ENCODE measurements at regions not wholly inside any gene's neighbourhood (a gene's known extent, or its start where the extent isn't known, plus 50 kb on each side); places are given as distances from the start of the nearest gene placed in this dataset.
A peak's percentile ranks its signal among the peaks of the same experiment; 100 is the strongest.

DNA sequence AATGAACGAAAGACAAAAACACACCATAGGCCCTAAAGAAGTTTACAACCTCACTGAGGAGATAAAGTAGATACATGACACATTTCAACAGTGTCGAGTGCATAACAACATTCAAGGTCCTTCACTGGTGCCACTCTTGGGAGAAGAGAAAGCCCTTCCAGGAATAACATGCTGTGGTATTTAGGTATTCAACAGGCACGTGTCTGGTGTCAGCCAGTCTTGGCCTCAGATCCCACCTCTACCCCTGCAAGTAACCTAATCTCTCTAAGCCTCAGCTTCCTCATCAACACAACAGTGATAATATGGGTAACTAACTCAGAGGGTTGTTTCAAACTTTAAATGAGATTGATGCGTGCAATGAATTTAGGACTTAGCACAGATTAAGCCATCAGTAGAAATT, 235.0 kb upstream of the ZC3H12C start:
- no peak for DNase-seq

DNA sequence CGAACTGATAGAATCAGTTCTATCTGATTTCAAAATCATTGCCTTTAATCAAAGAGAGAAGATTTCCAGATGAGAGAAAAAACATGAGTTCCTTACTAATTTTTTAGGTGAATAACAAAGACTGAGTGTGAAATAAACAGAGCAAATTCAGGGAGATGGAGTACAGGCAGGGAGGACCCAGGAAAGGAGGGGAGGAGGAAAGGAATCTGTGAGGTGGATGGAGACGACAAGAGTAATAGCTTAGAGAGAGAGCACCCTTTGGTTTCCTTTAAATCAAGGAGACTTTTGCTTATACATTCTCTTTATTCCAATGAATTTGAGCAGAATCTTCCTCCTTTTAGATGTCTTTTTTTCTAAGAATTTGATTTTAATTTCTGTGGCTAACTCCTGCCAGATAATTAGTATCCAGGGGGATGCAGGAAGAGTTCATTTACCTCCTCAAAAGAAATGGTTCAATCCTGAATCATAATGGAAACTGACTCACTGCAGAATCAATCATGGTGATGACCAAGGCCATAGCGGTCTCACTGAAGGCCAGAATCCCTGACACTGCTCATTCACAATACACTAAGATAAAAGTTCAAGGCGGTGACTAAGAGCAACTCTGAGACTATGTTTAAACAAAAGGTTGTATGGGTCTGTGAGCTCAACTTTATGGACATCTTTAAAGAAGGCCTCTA, 234.0 kb upstream of the ZC3H12C start:
- no peak for DNase-seq

DNA sequence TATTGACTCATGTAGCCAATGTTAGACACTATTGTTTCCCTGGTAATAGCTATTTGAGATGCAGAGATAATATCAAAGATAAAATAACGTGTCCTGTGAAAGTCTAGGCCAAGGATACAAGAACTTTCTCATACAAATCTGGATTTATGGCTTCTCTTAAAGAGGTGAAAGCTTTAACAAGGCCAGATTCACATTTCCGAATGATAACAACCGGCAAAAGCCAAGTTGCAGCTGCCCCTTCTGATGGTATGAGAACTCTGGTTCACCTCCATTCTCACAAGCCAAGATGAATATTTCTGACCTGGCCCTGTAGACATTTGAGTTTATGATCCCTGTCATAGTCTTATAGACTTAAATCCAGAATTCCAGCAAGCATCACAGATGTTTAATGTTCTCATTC, 230.4 kb upstream of the ZC3H12C start:
- DNase-seq = no peak

GRCh38 chr11:109864151-109864661, 229.0 kb upstream of the ZC3H12C start:
- no peak for DNase-seq

DNA sequence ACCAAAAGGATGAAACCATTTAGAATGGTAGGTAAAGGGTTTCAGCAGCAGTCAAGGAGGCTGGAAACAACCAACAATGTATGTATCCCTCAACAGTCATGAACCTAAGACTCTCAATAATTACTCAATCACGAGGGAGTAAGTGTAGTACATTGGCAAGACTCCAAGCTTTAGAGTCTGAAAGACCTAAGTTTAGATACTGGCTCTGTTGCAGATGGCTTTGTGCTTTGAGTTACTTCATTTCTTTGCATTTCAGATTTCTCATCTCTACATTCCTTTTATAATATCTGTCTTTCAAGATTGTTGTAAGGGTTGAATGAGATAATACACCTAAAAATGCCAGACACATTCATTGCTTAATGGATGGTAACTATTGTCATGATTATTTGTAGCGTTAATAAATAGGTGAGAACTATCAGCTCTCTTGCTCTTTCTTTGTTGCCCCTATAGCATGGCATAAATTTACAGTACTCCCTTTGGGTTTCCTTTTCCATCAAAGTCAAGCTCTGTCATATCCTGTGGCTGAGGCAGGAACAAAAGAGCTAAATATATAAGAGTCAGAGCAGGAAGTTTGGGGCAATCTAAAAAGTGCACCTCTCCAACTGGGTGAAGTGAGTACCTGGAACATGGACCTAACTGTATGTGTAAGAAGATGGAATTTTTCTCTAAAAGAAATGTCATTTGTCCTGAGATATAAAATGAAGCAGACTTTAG, 228.2 kb upstream of the ZC3H12C start:
- DNase-seq = no peak

DNA sequence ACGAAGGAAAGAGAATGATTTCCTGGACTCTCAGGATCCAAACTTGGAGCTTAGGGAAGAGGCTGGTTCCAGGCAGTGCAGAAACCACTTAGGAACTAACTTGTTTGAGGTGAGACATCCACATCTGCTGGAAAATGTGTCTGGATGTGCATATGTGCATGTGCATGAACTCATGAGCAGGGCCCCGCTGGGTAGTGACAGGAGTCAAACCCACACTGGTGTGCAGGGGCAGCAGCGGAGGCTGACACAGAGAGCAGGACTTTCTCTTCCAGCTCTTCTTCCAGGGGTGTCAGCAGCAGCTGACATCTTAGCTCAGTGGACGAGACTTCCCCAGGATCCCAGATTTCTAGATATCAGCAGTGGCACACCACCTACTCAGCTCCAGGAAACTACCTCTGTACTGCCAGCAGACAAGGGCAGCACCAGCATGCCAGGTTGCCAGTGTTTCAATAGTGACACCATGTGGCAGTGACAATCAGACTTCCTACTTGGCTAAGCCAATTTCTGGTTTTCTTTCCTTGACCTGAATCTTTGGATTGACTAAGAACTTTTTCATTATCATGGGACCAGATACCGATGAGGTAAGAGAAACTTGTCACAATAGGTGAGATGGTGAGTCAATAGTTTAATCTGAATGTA, 227.5 kb upstream of the ZC3H12C start:
- DNase-seq = no peak

DNA sequence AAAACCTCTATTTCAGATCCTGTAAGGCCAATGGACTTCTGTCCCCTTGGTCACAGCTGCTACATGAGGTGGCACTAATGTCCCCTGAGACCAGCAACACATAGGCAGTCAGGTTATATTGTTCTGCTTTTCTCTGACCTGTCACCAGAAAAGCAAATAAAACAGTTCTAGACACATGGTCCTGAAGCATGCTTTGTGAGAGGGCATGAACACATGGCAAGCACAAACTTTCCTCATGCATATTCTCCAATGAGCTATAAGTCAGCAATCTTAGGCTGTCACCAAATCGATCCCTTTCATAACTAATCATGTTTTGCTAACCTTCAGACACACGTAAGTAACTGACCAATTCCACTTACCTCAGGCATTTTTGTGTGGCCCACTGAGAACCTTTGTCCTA, 225.4 kb upstream of the ZC3H12C start:
- no peak for DNase-seq

DNA sequence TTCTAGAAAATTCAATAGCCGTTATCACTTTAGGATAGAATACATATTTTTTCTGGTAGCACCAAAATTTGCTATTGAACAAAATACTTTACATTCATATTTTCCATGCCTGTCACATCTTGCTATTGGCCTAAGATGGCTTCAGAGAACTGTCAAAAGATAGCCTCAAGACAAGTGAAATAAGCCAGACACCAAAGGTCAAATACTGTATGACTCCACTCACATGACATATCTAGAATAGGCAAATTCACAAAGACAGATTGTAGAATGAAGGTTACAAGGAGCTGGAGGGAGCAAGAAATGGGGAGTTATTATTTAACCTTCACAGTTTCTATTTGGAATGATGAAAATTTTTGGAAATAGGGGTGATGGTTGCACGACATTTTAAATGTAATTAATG, 223.7 kb upstream of the ZC3H12C start:
- no peak for DNase-seq

GRCh38 chr11:109870297-109870696, 222.9 kb upstream of the ZC3H12C start:
- DNase-seq = no peak

DNA sequence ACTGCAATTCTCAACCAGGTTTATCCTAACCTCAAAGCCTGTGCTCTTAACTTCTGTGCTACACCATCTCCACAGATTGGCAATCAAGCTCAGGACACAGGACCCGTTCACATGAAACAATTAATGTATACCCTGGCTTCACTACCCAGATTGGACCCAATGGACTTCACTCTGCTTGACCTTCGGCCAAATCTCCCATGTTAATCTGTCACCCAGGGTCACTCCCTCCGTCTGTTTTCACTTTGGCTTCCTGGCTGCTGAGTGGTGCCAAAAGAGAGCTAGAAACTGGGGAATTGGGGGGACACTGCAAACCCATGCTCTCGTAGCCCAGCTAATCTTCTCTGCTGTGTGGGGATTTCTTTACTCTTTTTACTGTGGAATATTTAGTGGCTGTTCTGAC, 216.1 kb upstream of the ZC3H12C start:
- DNase-seq = no peak

DNA sequence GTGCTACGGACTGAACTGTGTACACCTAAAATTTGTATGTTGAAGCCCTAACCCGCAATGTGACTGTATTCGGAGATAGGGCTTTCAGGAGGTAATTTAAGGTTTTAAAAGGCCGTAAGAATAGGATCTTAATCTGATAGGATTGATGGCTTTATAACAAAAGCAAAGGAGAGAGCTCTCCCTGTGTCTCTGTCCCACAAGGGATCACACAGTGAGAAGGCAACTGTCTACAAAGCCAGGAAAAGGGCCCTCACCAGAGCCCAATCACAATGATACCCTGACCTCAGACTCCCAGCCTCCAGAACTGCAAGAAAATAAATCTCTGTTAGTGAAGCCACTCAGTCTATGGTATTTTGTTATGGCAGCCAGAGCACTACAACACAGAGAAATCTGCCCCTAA, 208.7 kb upstream of the ZC3H12C start:
- DNase-seq = no peak

GRCh38 chr11:109885006-109885405, 208.2 kb upstream of the ZC3H12C start:
- no peak for DNase-seq

DNA sequence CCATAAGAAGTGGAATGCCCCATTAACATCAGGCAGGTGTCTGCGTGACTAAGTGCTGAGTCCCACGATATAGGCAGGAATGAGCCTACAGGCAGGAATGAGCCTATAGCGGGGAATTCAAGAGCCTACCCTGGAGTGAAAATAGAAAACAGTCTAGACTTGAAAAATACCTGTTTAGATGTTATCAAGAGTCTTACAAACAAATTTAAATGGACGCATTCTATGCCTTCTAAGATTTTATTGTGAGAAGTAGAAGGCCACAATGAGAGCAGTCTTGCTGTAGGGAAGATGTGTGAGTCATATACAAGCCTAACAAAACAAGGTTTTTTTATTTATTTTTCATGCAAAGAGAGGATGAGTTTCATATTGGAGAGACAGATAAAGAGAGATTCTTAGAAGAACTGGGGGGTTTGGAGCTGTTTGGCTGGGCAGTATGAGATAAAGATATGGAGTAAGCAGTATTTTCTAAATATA, 200.8 kb upstream of the ZC3H12C start:
- DNase-seq = no peak

DNA sequence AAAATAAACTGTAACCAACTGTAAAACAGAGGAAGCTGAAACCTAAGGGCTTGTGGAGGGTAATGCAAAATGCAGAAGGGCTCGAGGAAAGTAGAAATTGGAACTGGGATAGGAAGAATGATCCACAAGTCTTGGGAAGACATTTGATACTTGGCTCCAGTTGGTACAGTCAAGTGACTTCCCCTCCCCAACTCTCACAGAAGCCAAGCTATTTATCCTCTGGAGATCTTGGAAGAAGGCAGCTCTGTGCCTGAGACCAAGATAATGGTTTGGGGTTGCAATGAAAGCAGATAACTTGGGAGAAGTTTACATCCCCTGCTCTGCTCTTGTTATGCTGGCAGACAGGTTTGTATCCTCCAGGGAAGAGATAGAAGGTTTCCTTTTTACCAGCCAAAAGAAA, 198.9 kb upstream of the ZC3H12C start:
- DNase-seq = no peak

GRCh38 chr11:109898592-109898991, 194.6 kb upstream of the ZC3H12C start:
- DNase-seq = no peak

DNA sequence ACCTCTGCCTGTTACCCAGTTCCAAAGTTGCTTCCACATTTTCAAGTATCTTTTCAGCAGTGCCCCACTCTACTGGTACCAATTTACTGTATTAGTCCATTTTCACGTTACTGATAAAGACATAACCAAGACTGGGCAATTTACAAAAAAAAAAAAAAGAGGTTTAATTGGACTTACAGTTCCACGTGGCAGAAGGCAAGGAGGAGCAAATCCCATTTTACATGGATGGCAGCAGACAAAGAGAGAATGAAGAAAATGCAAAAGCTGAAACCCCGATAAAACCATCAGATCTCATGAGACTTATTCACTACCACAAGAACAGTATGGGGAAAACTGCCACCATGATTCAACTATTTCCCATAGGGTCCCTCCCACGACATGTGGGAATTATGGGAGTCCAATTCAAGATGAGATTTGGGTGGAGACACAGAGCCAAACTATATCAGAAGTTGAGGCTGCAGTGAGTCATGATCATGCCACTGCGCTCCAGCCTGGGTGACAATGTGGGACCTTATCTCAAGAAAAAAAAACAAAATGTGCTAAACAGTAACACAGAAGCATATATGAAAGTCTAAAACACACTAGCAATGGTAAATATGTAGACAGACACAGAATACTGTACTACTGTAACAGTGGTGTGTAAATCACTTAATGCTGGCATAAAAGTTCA, 190.3 kb upstream of the ZC3H12C start:
- no peak for DNase-seq

DNA sequence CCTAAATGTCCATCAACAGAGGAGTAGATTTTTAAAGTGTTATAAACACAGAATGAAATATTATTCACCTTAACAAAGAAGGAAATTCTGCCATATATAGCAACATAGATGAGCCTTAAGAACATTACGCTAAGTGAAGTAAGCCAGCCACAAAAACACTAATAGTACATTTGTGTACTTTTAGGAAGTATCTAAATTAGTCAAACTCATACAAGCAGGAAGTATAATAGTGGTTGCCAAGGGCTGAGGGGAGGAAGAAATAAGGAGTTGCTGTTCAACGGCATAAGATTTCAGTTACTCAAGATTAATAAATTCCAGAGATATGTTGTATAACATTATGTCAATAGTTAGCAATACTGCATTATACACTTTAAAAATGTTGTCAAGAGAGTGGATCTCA, 181.7 kb upstream of the ZC3H12C start:
- DNase-seq = no peak

GRCh38 chr11:109914038-109914437, 179.2 kb upstream of the ZC3H12C start:
- DNase-seq = peak; percentile 10 to 19

- DNase-seq = no peak
These were observed 178.2 kb upstream of the ZC3H12C start for GRCh38 chr11:109914809-109915653.

- DNase-seq = no peak
These were observed 166.3 kb upstream of the ZC3H12C start for GRCh38 chr11:109926941-109927340.

GRCh38 chr11:109929308-109929707, 163.9 kb upstream of the ZC3H12C start:
- DNase-seq = no peak

Measured in right lung (tissue), 2 donors.